ENCODE measurements at regions not wholly inside any gene's neighbourhood (a gene's known extent, or its start where the extent isn't known, plus 50 kb on each side); places are given as distances from the start of the nearest gene placed in this dataset.
A peak's percentile ranks its signal among the peaks of the same experiment; 100 is the strongest.

DNA sequence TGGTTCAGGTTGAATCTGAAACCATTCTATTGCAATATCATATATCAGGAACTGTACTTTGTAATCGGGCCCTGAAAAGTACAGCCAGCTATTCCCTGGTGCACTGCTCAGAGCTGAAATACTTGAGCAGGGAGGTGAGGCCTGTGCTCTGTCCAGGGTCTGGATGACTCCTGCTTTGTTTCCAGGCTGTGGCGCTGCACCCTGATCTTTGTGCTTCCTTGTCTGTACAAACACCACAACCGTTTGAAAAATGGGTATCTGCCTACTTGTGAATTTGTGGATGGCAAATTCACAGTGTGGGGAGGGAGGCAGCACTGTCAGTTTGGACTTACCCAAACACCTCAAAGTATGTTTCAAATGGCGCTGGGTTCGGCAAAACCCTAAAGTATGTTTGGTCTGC, 155.4 kb upstream of the FAR2 start:
- Histone ChIP-seq H3K9me3 (no peaks in the 10 kb centered on the region), H3K4me3 (no peak overlapping the region), H3K27me3 (replicated peaks in 1 of 7) (no peaks in the 10 kb centered on the region), H3K4me1 (no peaks in the 10 kb centered on the region), H3K27ac (no peak overlapping the region), H3K36me3 (no peaks in the 10 kb centered on the region)
- intact Hi-C loops (cut with DNase I; ENCODE audit: low total_unique reads): no loop called here
- WGBS, 5 donors: 77 to 93% (median 87%) methylated on average over 5 of the region's 5 CpGs
- no peak for TF ChIP-seq POLR2A (IDR thresholded peaks at IDR 0.05)
- TF ChIP-seq, protein P1, sequence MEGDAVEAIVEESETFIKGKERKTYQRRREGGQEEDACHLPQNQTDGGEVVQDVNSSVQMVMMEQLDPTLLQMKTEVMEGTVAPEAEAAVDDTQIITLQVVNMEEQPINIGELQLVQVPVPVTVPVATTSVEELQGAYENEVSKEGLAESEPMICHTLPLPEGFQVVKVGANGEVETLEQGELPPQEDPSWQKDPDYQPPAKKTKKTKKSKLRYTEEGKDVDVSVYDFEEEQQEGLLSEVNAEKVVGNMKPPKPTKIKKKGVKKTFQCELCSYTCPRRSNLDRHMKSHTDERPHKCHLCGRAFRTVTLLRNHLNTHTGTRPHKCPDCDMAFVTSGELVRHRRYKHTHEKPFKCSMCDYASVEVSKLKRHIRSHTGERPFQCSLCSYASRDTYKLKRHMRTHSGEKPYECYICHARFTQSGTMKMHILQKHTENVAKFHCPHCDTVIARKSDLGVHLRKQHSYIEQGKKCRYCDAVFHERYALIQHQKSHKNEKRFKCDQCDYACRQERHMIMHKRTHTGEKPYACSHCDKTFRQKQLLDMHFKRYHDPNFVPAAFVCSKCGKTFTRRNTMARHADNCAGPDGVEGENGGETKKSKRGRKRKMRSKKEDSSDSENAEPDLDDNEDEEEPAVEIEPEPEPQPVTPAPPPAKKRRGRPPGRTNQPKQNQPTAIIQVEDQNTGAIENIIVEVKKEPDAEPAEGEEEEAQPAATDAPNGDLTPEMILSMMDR (IDR thresholded peaks at IDR 0.05 in 8 of 11, conservative IDR thresholded peaks at IDR 0.05 in 3 of 11): no peak
- TF ChIP-seq POLR2AphosphoS5 (IDR thresholded peaks at IDR 0.05): no peak
- DNase-seq: no peak

DNA sequence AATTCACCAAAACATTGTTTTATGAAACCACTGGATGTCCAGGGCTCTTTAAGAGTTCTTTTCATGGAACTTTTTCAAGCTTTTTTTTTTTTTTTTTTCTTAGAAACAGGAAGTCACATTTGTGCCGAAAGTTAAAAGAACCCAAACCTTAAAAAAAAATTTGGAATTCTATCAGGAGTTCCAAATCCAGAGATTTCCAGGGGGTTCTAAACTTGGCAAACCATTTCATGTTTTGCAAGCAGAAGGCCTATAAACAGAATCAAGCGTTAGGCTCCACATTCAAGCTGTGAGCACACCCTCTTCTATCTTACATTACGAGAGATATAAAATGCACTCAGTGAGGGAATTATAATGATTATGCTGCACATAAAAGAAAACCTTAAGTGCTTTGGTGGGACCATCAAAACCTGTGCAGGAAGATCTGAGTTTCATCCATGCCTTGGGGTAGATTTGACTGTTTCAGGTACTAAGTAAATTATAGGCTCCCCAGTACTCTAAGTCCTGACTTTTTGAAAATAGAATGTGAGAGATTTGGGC, 154.8 kb upstream of the FAR2 start:
- Histone ChIP-seq H3K9me3 (no peaks in the 10 kb centered on the region), H3K36me3 (no peaks in the 10 kb centered on the region), H3K4me1 (no peaks in the 10 kb centered on the region), H3K27me3 (replicated peaks in 1 of 7) (no peaks in the 10 kb centered on the region), H3K27ac (no peak overlapping the region), H3K4me3 (no peak overlapping the region)
- DNase-seq: no peak
- WGBS, 5 donors: 63 to 73% (median 70%) methylated on average over 3 of the region's 3 CpGs
- TF ChIP-seq POLR2AphosphoS5 (IDR thresholded peaks at IDR 0.05): no peak
- TF ChIP-seq, protein P1 (IDR thresholded peaks at IDR 0.05 in 8 of 11, conservative IDR thresholded peaks at IDR 0.05 in 3 of 11): no peak
- no peak for TF ChIP-seq POLR2A (IDR thresholded peaks at IDR 0.05)
- intact Hi-C loops (cut with DNase I; ENCODE audit: low total_unique reads): no loop called here

DNA sequence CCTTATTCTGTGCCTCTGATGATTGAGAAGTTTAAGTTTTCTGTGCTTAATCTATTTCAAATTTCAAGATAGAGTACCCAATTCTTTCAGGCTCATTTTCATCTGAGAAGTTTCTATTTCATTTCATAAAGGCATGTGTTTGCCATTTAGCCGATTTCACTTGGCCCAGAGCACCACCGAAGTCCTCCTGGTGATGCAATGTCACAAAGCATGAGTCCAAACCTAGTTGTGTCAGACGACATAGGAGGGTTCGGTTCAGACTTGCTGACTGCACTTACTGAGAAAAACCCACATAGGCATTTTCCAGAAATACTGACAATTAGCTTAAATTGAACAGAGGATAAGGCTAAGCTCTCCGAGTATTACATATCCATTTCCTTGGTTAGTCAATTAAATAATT, 152.4 kb upstream of the FAR2 start:
- Histone ChIP-seq H3K36me3 (no peaks in the 10 kb centered on the region), H3K27me3 (replicated peaks in 1 of 7) (no peaks in the 10 kb centered on the region), H3K9me3 (no peaks in the 10 kb centered on the region), H3K4me1 (no peaks in the 10 kb centered on the region), H3K4me3 (no peak overlapping the region), H3K27ac (no peak overlapping the region)
- intact Hi-C loops (cut with DNase I; ENCODE audit: low total_unique reads): no loop called here
- 92 to 97% (median 95%) methylated on average over 5 of the region's 5 CpGs for WGBS, 5 donors
- DNase-seq: no peak
- TF ChIP-seq, protein P1 (IDR thresholded peaks at IDR 0.05 in 8 of 11, conservative IDR thresholded peaks at IDR 0.05 in 3 of 11): no peak

DNA sequence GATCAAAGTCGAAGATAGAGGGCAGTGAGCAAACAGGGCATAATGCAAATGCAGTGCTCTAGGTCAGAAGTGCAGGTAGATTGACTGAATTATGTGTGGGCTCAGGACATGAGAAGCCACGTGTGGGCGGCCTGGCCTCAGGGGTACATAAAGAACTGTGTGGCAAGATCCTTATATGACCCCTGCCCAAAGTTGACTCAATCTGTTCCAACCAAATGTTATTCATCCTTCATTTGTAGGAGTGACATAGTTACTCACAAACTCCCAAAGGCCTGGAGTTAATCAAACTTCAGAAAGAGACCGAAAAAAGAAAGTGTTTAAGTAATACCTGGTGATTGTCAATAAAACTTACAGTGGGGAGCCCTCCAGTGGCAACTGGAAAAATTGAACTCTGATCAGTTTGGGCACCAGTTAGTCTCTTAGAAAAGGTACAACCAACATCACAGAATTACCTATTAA, 150.4 kb upstream of the FAR2 start:
- intact Hi-C loops (cut with DNase I; ENCODE audit: low total_unique reads): no loop called here
- TF ChIP-seq, protein P1 (IDR thresholded peaks at IDR 0.05 in 8 of 11, conservative IDR thresholded peaks at IDR 0.05 in 3 of 11): peak in 4 of 11 experiments; percentile 12 to 27 (median 24)
- TF ChIP-seq POLR2A (IDR thresholded peaks at IDR 0.05) (no peak), POLR2AphosphoS5 (IDR thresholded peaks at IDR 0.05) (no peak)
- H3K4me1 ChIP-seq: no peaks in the 10 kb centered on the region
- no peak overlapping the region for H3K27ac ChIP-seq
- DNase-seq: no peak
- no peaks in the 10 kb centered on the region for H3K36me3 ChIP-seq
- no peaks in the 10 kb centered on the region for H3K9me3 ChIP-seq
- 61 to 87% (median 84%) methylated on average over 4 of the region's 4 CpGs for WGBS, 5 donors
- no peaks in the 10 kb centered on the region for H3K27me3 ChIP-seq (replicated peaks in 1 of 7)
- no peak overlapping the region for H3K4me3 ChIP-seq

All from spleen (tissue), 11 donors.